ENCODE measurements at regions not wholly inside any gene's neighbourhood (a gene's known extent, or its start where the extent isn't known, plus 50 kb on each side); places are given as distances from the start of the nearest gene placed in this dataset.

- Histone ChIP-seq H3K27me3 (ENCODE audit: insufficient read depth, low read length) (no peaks in the 10 kb centered on the region), H3K4me1 (ENCODE audit: control insufficient read depth in 1 of 2, insufficient read depth in 2 of 2, low read length in 2 of 2) (peaks cover 0 to 14% of the 10 kb centered on the region in 2 experiments; a peak in 1 of 4 replicates), H3K9me2 (ENCODE audit: insufficient read depth) (no peaks in the 10 kb centered on the region), H3K27ac (ENCODE audit: low read depth, low read length) (no peak overlapping the region), H3K79me2 (ENCODE audit: insufficient read depth, low read length) (no peaks in the 10 kb centered on the region), H3K4me3 (replicated peaks in 1 of 2; ENCODE audit: low read depth in 1 of 2, low read length in 2 of 2) (no peak overlapping the region), H3K9me3 (ENCODE audit: control insufficient read depth in 1 of 2, insufficient read depth in 1 of 2, low read depth in 1 of 2, low read length in 2 of 2) (no peaks in the 10 kb centered on the region), H2AFZ (ENCODE audit: low read depth, low read length, poor library complexity, severe bottlenecking) (no peak overlapping the region), H3K36me3 (ENCODE audit: control insufficient read depth in 1 of 2, insufficient read depth in 2 of 2, low read length in 2 of 2) (no peaks in the 10 kb centered on the region), H3K4me2 (ENCODE audit: low read length) (no peak overlapping the region), H4K20me1 (ENCODE audit: insufficient read depth) (no peaks in the 10 kb centered on the region), H3K9ac (ENCODE audit: low read length) (no peak overlapping the region)
- ChIA-PET RAD21 (ENCODE audit: low non-redundant PET in 1 of 2, low total read pairs in 2 of 2, uncharacterized antibody in 2 of 2, unreplicated experiment in 2 of 2) (no interaction called here), CTCF (no interaction called here), POLR2A (no interaction called here)
- no TSS peak for BruUV-seq (replicated peaks)
- ATAC-seq (peak; percentile 65), DNase-seq (ENCODE audit: low read depth, low spot score) (peak; percentile 10)
- intact Hi-C loops (cut with micrococcal nuclease): no loop called here
- no peak for TF ChIP-seq CBX3 (IDR thresholded peaks at IDR 0.05; ENCODE audit: low read depth)
- TF ChIP-seq EZH2phosphoT487 (IDR thresholded peaks at IDR 0.05; ENCODE audit: borderline replicate concordance): no peak
- no peak for TF ChIP-seq FOSL1 (IDR thresholded peaks at IDR 0.05; ENCODE audit: low read depth)
- TF ChIP-seq POLR2A (IDR thresholded peaks at IDR 0.05; ENCODE audit: borderline replicate concordance, extremely low read depth, insufficient read depth, insufficient read length): no peak
- TF ChIP-seq TCF7L2 (IDR thresholded peaks at IDR 0.05; ENCODE audit: borderline replicate concordance, extremely low read depth, insufficient read depth, insufficient read length): no peak
- TF ChIP-seq ZBTB33 (IDR thresholded peaks at IDR 0.05; ENCODE audit: extremely low read depth, insufficient replicate concordance, low read length): no peak
- no peak for TF ChIP-seq SIN3A (IDR thresholded peaks at IDR 0.05; ENCODE audit: low read depth)
- no peak for TF ChIP-seq MAX (IDR thresholded peaks at IDR 0.05)
- TF ChIP-seq ZNF274 (IDR thresholded peaks at IDR 0.05; ENCODE audit: low read depth, low read length): no peak
- no peak for TF ChIP-seq ELF1 (IDR thresholded peaks at IDR 0.05; ENCODE audit: borderline replicate concordance, low read depth)
- TF ChIP-seq SRF (IDR thresholded peaks at IDR 0.05; ENCODE audit: low read depth): no peak
- TF ChIP-seq RAD21 (IDR thresholded peaks at IDR 0.05; ENCODE audit: low read depth): no peak
- no peak for TF ChIP-seq EGR1 (IDR thresholded peaks at IDR 0.05; ENCODE audit: low read depth)
Observed at GRCh38 chr20:56750430-56750829, 121.3 kb downstream of the TFAP2C start.
